Heart right ventricle (tissue), 16 donors: ENCODE measurements at regions not wholly inside any gene's neighbourhood (a gene's known extent, or its start where the extent isn't known, plus 50 kb on each side); places are given as distances from the start of the nearest gene placed in this dataset.
A peak's percentile ranks its signal among the peaks of the same experiment; 100 is the strongest.

Source experiments
- ATAC-seq, 8 donors: fragments of 200-7000 bp; cut with Tn5 transposase; one replicate each; pipeline ENCODE4 v1.9.1; 2020; ENCODE audit warnings: mild to moderate bottlenecking in 8 of 8, moderate library complexity in 8 of 8, moderate number of reproducible peaks in 1 of 8
- DNase-seq, 2 donors: peaks; one replicate each; pipeline ENCODE4 v3.0.0-alpha.2; 2020
- H3K27ac ChIP-seq, 10 donors: fragments of 200-600 bp; sonication (generic) in 2 of 10; one replicate each; pipeline versions ENCODE4 v1.5.0 to v1.8.0; 2020 to 2022; ENCODE audit warnings: mild to moderate bottlenecking in 3 of 10
- H3K27me3 ChIP-seq, 7 donors: fragments of 200-600 bp; one replicate each; pipeline ENCODE4 v1.8.0; 2021 to 2022; ENCODE audit warnings: mild to moderate bottlenecking in 2 of 7
- H3K36me3 ChIP-seq, 9 donors: fragments of 200-600 bp; sonication (generic) in 1 of 9; one replicate each; pipeline versions ENCODE4 v1.5.0 to v1.8.0; 2020 to 2022; ENCODE audit warnings: mild to moderate bottlenecking in 2 of 9
- H3K4me1 ChIP-seq, 9 donors: fragments of 200-600 bp; sonication (generic) in 1 of 9; one replicate each; pipeline versions ENCODE4 v1.5.0 to v1.8.0; 2020 to 2022; ENCODE audit warnings: mild to moderate bottlenecking in 4 of 9
- H3K4me3 ChIP-seq, 10 donors: fragments of 200-600 bp; sonication (generic) in 2 of 10; one replicate each; pipeline versions ENCODE4 v1.5.0 to v1.8.0; 2020 to 2022; ENCODE audit warnings: mild to moderate bottlenecking in 7 of 10, moderate library complexity in 2 of 10
- H3K9me3 ChIP-seq, 11 donors: fragments of 200-600 bp in 10 of 11; sonication (generic) in 2 of 11; one replicate each; pipeline versions ENCODE4 v1.5.0 to v1.8.0; 2013 to 2022; ENCODE audit warnings: mild to moderate bottlenecking in 2 of 11, control low read depth in 1 of 11, moderate library complexity in 1 of 11
- CTCF ChIP-seq, 9 donors: fragments of 200-600 bp; sonication (generic) in 2 of 9; IDR thresholded peaks; one replicate each; pipeline versions ENCODE4 v1.5.0 to v1.8.0; 2021 to 2022; ENCODE audit warnings: antibody characterized with exemption in 9 of 9, mild to moderate bottlenecking in 5 of 9, moderate library complexity in 1 of 9
- WGBS, 2 donors: extraction: QIAGEN DNeasy Blood & Tissue Kit; methylation state at CpG; one replicate each; pipeline ENCODE4 v1.1.7; 2013; ENCODE audit warnings: inconsistent platforms in 1 of 2; 5-methylcytosine and 5-hydroxymethylcytosine counted together
- intact Hi-C, 10 donors: fragments of 100-400 bp; cut with DNase I; formaldehyde crosslinking; loops; one replicate each; pipeline versions ENCODE4 v1.11.1 to v1.14.2; 2022
- donor health status: Arrhythmogenic right ventricular cardiomyopathy.
- donor health status: ischemic (EF 13 %, LVEDD 7.1; RV severe dilation, severe dysfunction).
- donor health status: healthy with polysubstance abuse.
- donor health status: DM: no; HTN: yes; CAD: no.
- donor health status: DM: no; HTN: no; CAD: no.
- donor health status: ischemic (EF 25% LVEDD 6.9; RV normal size, moderate dysfunction).
- donor health status: ischemic (EF 25% LVEDD 5.7; RV mildly dilated, moderate dysfunction).
- donor health status: healthy.
- donor health status: DM: yes; HTN: yes; CAD: no.
- donor health status: Ischemic cardiomyopathy.
- donor health status: ischemic (EF 35%, LVEDD 5.7; RV mildly dilated, moderate dysfunction).
- donor health status: nonischemic (EF 11% LVEDD 7.7; RV severe dilation, severe dysfunction).
- donor health status: DM: yes; HTN: yes; CAD: no.
- donor health status: PGD.
- donor health status: ischemic (EF 29% LVEDD 5.4; RV normal size, mild dysfunction).
- donor health status: nonischemic (EF 23%, LVEDD 6.1; RV moderate dilation, normal function).

GRCh38 chr14:95014036-95014435 lies 143.3 kb downstream of the DICER1 start:
- DNase-seq (no peak), ATAC-seq (no peak)
- WGBS, 2 donors: 91 to 97% methylated on average over 7 of the region's 7 CpGs
- H3K4me3 ChIP-seq: no peak overlapping the region
- intact Hi-C loops: no loop called here
- no peak overlapping the region for H3K27ac ChIP-seq
- peaks cover 0 to 14% (median 0%) of the 10 kb centered on the region in 11 donors for H3K9me3 ChIP-seq
- peaks cover 3 to 32% (median 11%) of the 10 kb centered on the region in 9 donors for H3K4me1 ChIP-seq
- no peaks in the 10 kb centered on the region for H3K27me3 ChIP-seq
- TF ChIP-seq CTCF (IDR thresholded peaks at IDR 0.05): no peak
- H3K36me3 ChIP-seq: no peaks in the 10 kb centered on the region

GRCh38 chr14:95011445-95012006 lies 145.8 kb downstream of the DICER1 start:
- no peak for DNase-seq
- Histone ChIP-seq H3K27ac (no peak overlapping the region), H3K9me3 (peaks cover 0 to 14% (median 0%) of the 10 kb centered on the region in 11 donors), H3K4me3 (no peak overlapping the region), H3K27me3 (no peaks in the 10 kb centered on the region), H3K4me1 (peaks cover 4 to 35% (median 12%) of the 10 kb centered on the region in 9 donors), H3K36me3 (no peaks in the 10 kb centered on the region)
- 66 to 68% methylated on average over 16 of the region's 16 CpGs for WGBS, 2 donors
- ATAC-seq: no peak
- no peak for TF ChIP-seq CTCF (IDR thresholded peaks at IDR 0.05)
- intact Hi-C loops: no loop called here

- peaks cover 4 to 42% (median 12%) of the 10 kb centered on the region in 9 donors for H3K4me1 ChIP-seq
- no peaks in the 10 kb centered on the region for H3K36me3 ChIP-seq
- WGBS, 2 donors: 46 to 59% methylated on average over 15 of the region's 15 CpGs
- H3K27ac ChIP-seq: peak overlapping the region in 7 of 10 donors; percentile 5 to 77 (median 35)
- DNase-seq: peak in 1 of 2 donors; percentile 15
- peak; percentile 56 to 93 (median 84) for ATAC-seq
- TF ChIP-seq CTCF (IDR thresholded peaks at IDR 0.05): no peak
- H3K9me3 ChIP-seq: no peaks in the 10 kb centered on the region
- no peak overlapping the region for H3K4me3 ChIP-seq
- no peaks in the 10 kb centered on the region for H3K27me3 ChIP-seq
- intact Hi-C loops: no loop called here
Measured at GRCh38 chr14:95008445-95009217, 148.7 kb downstream of the DICER1 start.

- DNase-seq (no peak), ATAC-seq (no peak)
- Histone ChIP-seq H3K9me3 (no peaks in the 10 kb centered on the region), H3K4me1 (peaks cover 4 to 42% (median 12%) of the 10 kb centered on the region in 9 donors), H3K27me3 (peaks cover 0 to 4% (median 0%) of the 10 kb centered on the region in 7 donors), H3K4me3 (no peak overlapping the region), H3K27ac (peak overlapping the region in 4 of 10 donors; percentile 28 to 77 (median 48)), H3K36me3 (no peaks in the 10 kb centered on the region)
- intact Hi-C loops: no loop called here
- no peak for TF ChIP-seq CTCF (IDR thresholded peaks at IDR 0.05)
- 84 to 89% methylated on average over 7 of the region's 7 CpGs for WGBS, 2 donors
Measured at GRCh38 chr14:95007921-95008320, 149.4 kb downstream of the DICER1 start.
